Caco-2 (cell line): ENCODE measurements at regions not wholly inside any gene's neighbourhood (a gene's known extent, or its start where the extent isn't known, plus 50 kb on each side); places are given as distances from the start of the nearest gene placed in this dataset.

Source experiments
- BruUV-seq: library from RNA; stranded (reverse); fragments of 400-500 nt; replicated peaks from 2 replicates; lab custom pipeline; 2021; lab: Mats Ljungman, UMichigan
- CTCF ChIA-PET: fragments of 300-600 bp; sonication (Branson Sonifier 250); formaldehyde crosslinking; loops from one replicate; lab custom pipeline; 2022; ENCODE audit warnings: antibody characterized with exemption; lab: Charles Lee
- POLR2A ChIA-PET: fragments of 300-600 bp; sonication (Branson Sonifier 250); formaldehyde crosslinking; loops from one replicate; lab custom pipeline; 2022; ENCODE audit warnings: antibody characterized with exemption; lab: Charles Lee
- DNase-seq, 2 experiments: peaks; one replicate each; pipeline versions ENCODE4 v3.0.0 to v3.0.0-alpha.2; 2020 to 2022
- H3K27me3 ChIP-seq: replicated peaks from 2 replicates; pipeline ENCODE4 v1.6.0; 2011; ENCODE audit warnings: low read length; ENCODE audit not compliant: control insufficient read depth, insufficient read depth
- H3K36me3 ChIP-seq: 2 replicates; pipeline ENCODE4 v1.5.1; 2011; ENCODE audit warnings: low read length; ENCODE audit not compliant: control insufficient read depth, insufficient read depth
- H3K4me1 ChIP-seq: fragments of 250-450 bp; sonication (Bioruptor Pico); 2 replicates; pipeline ENCODE4 v1.5.1; 2020; ENCODE audit warnings: mild to moderate bottlenecking
- H3K4me3 ChIP-seq: 2 replicates; pipeline ENCODE4 v1.5.1; 2011; ENCODE audit warnings: low read depth, mild to moderate bottlenecking, control low read depth, low read length
- H3K9me3 ChIP-seq: fragments of 250-450 bp; sonication (Bioruptor Pico); 2 replicates; pipeline ENCODE4 v1.5.1; 2020; ENCODE audit warnings: mild to moderate bottlenecking, moderate library complexity
- H3K27ac Mint-ChIP-seq: one replicate; pipeline ENCODE4 v1.8.0; 2022; ENCODE audit warnings: mixed read lengths; ENCODE audit not compliant: unreplicated experiment
- H3K27me3 Mint-ChIP-seq: one replicate; pipeline ENCODE4 v1.8.0; 2022; ENCODE audit warnings: mixed read lengths; ENCODE audit not compliant: insufficient read depth, unreplicated experiment
- H3K36me3 Mint-ChIP-seq: one replicate; pipeline ENCODE4 v1.8.0; 2022; ENCODE audit warnings: mild to moderate bottlenecking, mixed read lengths; ENCODE audit not compliant: insufficient read depth, unreplicated experiment
- H3K4me1 Mint-ChIP-seq: one replicate; pipeline ENCODE4 v1.8.0; 2022; ENCODE audit warnings: low read depth, mixed read lengths; ENCODE audit not compliant: unreplicated experiment
- H3K4me3 Mint-ChIP-seq: one replicate; pipeline ENCODE4 v1.8.0; 2022; ENCODE audit warnings: mild to moderate bottlenecking, moderate library complexity, mixed read lengths; ENCODE audit not compliant: unreplicated experiment
- H3K9me3 Mint-ChIP-seq: one replicate; pipeline ENCODE4 v1.8.0; 2022; ENCODE audit warnings: mixed read lengths; ENCODE audit not compliant: unreplicated experiment
- CTCF ChIP-seq, 2 experiments: fragments of 200-600 bp in 1 of 2; IDR thresholded peaks; 1 replicate in 1 of 2; 2 replicates in 1 of 2; pipeline versions ENCODE4 v1.5.1 to v1.8.0; 2011 to 2022; ENCODE audit warnings: antibody characterized with exemption in 1 of 2, control low read depth in 1 of 2, inconsistent platforms in 1 of 2, low read depth in 1 of 2, low read length in 1 of 2, mild to moderate bottlenecking in 1 of 2, moderate library complexity in 1 of 2; ENCODE audit not compliant: insufficient read depth in 1 of 2, severe bottlenecking in 1 of 2, unreplicated experiment in 1 of 2
- intact Hi-C: fragments of 100-400 bp; cut with micrococcal nuclease; formaldehyde crosslinking; loops from one replicate; pipeline ENCODE4 v1.10.0; 2022; ENCODE audit not compliant: unreplicated experiment

GRCh38 chr1:119228335-119229080, 88.1 kb upstream of the WARS2 start:
- DNase-seq = no peak
- Histone ChIP-seq H3K4me1 (no peaks in the 10 kb centered on the region), H3K27me3 (no peaks in the 10 kb centered on the region), H3K9me3 (no peaks in the 10 kb centered on the region), H3K4me3 (no peak overlapping the region), H3K36me3 (no peaks in the 10 kb centered on the region)
- intact Hi-C loops = no loop called here
- H3K27me3 Mint-ChIP-seq = no peaks in the 10 kb centered on the region
- no peaks in the 10 kb centered on the region for H3K9me3 Mint-ChIP-seq
- H3K4me1 Mint-ChIP-seq = no peaks in the 10 kb centered on the region
- H3K36me3 Mint-ChIP-seq = no peaks in the 10 kb centered on the region
- ChIA-PET POLR2A (no interaction called here), CTCF (no interaction called here)
- H3K4me3 Mint-ChIP-seq = no peak overlapping the region
- H3K27ac Mint-ChIP-seq = no peak overlapping the region
- no peak for TF ChIP-seq CTCF (IDR thresholded peaks at IDR 0.05; ENCODE audit: insufficient read depth in 1 of 2, low read depth in 1 of 2, low read length in 1 of 2, severe bottlenecking in 1 of 2, unreplicated experiment in 1 of 2)
- BruUV-seq = no TSS peak

GRCh38 chr1:119235120-119235519, 94.7 kb upstream of the WARS2 start:
- TF ChIP-seq CTCF (IDR thresholded peaks at IDR 0.05; ENCODE audit: insufficient read depth in 1 of 2, low read depth in 1 of 2, low read length in 1 of 2, severe bottlenecking in 1 of 2, unreplicated experiment in 1 of 2) = no peak
- H3K36me3 ChIP-seq = no peaks in the 10 kb centered on the region
- H3K27me3 Mint-ChIP-seq = no peaks in the 10 kb centered on the region
- no TSS peak for BruUV-seq
- H3K36me3 Mint-ChIP-seq = no peaks in the 10 kb centered on the region
- no peaks in the 10 kb centered on the region for H3K4me1 Mint-ChIP-seq
- H3K4me3 ChIP-seq = no peak overlapping the region
- no peaks in the 10 kb centered on the region for H3K27me3 ChIP-seq
- intact Hi-C loops = no loop called here
- DNase-seq = no peak
- H3K4me1 ChIP-seq = no peaks in the 10 kb centered on the region
- ChIA-PET POLR2A (no interaction called here), CTCF (no interaction called here)
- no peak overlapping the region for H3K27ac Mint-ChIP-seq
- no peaks in the 10 kb centered on the region for H3K9me3 ChIP-seq
- H3K9me3 Mint-ChIP-seq = no peaks in the 10 kb centered on the region
- H3K4me3 Mint-ChIP-seq = no peak overlapping the region

DNA sequence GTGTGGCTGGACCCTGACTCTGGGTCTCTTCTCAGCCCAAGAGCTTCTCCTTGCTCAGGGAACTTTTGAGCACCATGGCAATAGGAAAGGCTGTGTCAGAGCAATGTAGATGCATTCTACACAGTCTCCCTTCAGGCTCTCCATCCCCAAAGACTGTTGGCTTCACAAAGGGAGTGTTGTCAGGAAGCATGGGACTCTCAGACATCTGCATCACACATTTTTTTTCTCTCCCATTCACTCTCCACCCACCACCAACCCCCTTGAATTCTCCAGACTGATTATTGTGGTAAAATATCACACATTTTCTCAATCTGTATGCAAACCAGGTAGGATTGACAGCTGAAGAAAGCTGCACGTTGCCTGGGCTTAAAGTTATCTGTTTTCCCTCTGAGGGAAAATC, 105.4 kb upstream of the WARS2 start:
- ChIA-PET CTCF (no interaction called here), POLR2A (interaction anchor here (0.6 kb wide), 1 partner anchor 1605 kb away, joined by 4 read pairs; no protein-coding TSS in a partner anchor)
- no peaks in the 10 kb centered on the region for H3K36me3 ChIP-seq
- H3K9me3 Mint-ChIP-seq = no peaks in the 10 kb centered on the region
- no peak overlapping the region for H3K27ac Mint-ChIP-seq
- H3K9me3 ChIP-seq = no peaks in the 10 kb centered on the region
- no peak overlapping the region for H3K4me3 Mint-ChIP-seq
- no peak for DNase-seq
- intact Hi-C loops = no loop called here
- H3K4me1 ChIP-seq = no peaks in the 10 kb centered on the region
- H3K27me3 ChIP-seq = no peaks in the 10 kb centered on the region
- no peaks in the 10 kb centered on the region for H3K27me3 Mint-ChIP-seq
- H3K4me3 ChIP-seq = no peak overlapping the region
- no peaks in the 10 kb centered on the region for H3K36me3 Mint-ChIP-seq
- BruUV-seq = no TSS peak
- H3K4me1 Mint-ChIP-seq = no peaks in the 10 kb centered on the region
- no peak for TF ChIP-seq CTCF (IDR thresholded peaks at IDR 0.05; ENCODE audit: insufficient read depth in 1 of 2, low read depth in 1 of 2, low read length in 1 of 2, severe bottlenecking in 1 of 2, unreplicated experiment in 1 of 2)
